ENCODE measurements at regions not wholly inside any gene's neighbourhood (a gene's known extent, or its start where the extent isn't known, plus 50 kb on each side); places are given as distances from the start of the nearest gene placed in this dataset.

- TF ChIP-seq CTCF (IDR thresholded peaks at IDR 0.05) (no peak), EP300 (IDR thresholded peaks at IDR 0.05; ENCODE audit: low read depth) (no peak), POLR2A (IDR thresholded peaks at IDR 0.05) (no peak), POLR2AphosphoS5 (IDR thresholded peaks at IDR 0.05) (no peak)
Observed at GRCh38 chr7:28354601-28355402, 57.5 kb upstream of the CREB5 start.

Data from transverse colon (tissue), 4 donors.